GM19099 (cell line): ENCODE measurements at regions not wholly inside any gene's neighbourhood (a gene's known extent, or its start where the extent isn't known, plus 50 kb on each side); places are given as distances from the start of the nearest gene placed in this dataset.

ENCODE experiments used
- POLR2A ChIP-seq: IDR thresholded peaks from 3 replicates; pipeline ENCODE4 v1.6.1; 2011; ENCODE audit warnings: low read depth; ENCODE audit not compliant: insufficient read length; ENCODE audit errors: extremely low read depth

DNA sequence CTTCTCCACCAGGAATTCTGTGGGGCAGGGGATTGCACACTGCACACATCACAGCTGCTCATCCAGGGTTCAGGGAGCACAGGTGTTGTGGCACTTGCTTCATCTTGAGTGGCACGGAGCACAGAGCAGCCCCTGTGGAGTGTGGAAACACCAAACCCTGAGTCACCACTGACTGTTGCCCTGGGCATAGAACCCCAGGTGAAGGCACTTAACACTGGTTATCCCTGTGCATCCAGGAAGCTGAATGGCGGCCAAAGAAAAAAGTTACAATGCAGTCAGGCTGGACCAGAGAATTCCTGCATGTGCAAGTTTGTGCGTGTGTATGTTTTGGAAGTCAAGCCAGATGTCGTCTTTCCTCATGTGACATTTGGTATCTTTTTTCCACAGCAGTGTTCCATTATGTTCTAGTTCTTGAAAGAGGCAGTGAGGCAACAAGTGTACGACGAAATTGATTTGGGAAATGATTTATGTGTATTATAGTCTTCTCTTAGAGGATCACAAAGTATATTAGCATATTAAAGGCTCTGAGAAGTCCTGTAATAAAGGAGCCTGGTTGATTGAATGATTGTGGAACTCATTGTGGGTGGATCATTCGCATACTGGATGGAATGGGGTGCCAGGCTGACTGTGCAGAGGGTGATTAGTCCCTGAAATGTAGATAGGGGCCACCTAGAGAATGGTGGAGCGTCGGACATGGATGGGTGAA lies 292.3 kb downstream of the TLE3 start:
- no peak for TF ChIP-seq POLR2A

DNA sequence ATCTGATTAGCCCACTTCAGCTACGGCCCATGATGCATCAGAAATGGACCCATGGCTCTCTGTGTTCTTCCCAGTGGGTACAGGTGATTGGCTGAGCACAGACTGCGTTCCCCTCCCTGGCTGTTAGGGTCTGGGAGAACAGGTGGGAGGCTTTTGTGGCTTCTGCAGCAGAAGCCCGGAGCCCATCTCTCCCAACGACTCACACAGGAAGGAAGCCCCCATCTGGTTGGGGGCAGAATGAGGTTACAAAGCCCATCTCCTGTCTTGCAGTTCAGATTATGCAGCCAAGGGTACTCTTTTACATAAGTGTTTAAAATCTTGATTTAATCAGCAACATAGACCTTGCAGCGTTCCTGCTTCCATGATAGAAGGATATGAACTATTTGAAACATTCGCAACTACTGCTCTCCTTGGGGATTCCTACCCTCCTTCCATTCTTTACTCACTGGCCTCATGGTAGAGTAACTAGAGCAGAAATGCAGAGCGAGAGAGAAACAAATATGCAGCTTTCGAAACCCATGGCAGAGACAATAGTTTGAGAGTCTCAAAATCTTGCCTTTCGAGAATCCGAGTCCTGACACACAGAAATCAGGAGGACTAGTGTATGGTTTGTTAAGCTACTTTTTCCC lies 291.3 kb downstream of the TLE3 start:
- no peak for TF ChIP-seq POLR2A

DNA sequence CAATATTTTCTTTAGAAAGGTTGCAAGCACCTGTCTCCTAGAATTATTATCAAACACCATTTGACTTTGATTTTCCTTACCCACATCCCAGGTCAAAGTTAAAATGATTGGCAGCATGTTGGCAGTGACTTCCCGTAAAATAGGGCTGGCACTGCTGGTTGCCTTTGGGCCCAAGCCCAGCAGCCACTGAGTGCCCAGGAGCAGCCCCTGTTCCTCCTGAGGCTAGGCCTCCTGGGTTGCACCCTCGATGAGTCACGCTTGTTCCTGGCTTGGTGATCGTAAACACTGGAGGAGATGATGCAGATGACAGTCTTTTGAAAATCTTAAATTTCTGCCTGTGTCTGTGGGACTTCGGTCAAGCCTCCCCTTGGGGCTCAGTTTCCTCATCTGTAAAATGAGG lies 290.0 kb downstream of the TLE3 start:
- TF ChIP-seq POLR2A = no peak

DNA sequence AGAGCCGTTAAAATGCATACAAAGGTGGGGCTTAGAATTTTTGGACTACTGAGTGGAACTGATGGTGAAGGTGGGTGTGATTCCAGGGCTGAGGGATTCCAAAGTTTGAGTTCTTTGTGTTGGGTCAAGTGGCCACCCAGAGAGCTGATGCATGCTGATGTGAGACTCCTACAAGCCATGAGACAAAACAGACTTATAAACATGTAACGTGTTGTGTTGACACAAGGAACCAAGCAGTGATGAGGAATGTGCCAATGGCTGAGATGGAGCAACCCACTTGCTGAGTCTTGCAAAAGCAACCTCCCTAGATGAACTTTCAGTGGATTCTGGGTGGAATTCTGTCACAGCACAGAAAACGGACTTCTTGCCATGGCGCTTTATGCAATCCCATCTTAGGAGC lies 289.0 kb downstream of the TLE3 start:
- no peak for TF ChIP-seq POLR2A

DNA sequence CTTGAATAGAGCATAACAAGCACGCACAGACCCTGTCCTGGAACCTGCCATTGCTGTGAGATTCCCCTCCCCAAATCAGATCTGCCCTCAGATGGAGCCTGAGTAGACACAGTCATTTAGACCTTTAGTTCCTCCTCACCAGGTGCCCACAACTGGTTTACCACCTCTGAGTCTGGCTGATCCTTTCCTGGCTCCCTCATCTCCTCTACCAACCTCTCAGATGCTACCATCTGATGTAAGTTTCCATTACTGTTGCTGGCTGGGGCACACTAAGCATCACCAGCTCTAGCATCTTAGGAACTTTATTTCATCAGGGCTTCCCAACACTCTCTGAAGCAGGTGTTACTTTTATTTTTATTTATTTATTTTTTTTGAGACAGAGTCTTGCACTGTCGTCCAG lies 288.3 kb downstream of the TLE3 start:
- TF ChIP-seq POLR2A = no peak

DNA sequence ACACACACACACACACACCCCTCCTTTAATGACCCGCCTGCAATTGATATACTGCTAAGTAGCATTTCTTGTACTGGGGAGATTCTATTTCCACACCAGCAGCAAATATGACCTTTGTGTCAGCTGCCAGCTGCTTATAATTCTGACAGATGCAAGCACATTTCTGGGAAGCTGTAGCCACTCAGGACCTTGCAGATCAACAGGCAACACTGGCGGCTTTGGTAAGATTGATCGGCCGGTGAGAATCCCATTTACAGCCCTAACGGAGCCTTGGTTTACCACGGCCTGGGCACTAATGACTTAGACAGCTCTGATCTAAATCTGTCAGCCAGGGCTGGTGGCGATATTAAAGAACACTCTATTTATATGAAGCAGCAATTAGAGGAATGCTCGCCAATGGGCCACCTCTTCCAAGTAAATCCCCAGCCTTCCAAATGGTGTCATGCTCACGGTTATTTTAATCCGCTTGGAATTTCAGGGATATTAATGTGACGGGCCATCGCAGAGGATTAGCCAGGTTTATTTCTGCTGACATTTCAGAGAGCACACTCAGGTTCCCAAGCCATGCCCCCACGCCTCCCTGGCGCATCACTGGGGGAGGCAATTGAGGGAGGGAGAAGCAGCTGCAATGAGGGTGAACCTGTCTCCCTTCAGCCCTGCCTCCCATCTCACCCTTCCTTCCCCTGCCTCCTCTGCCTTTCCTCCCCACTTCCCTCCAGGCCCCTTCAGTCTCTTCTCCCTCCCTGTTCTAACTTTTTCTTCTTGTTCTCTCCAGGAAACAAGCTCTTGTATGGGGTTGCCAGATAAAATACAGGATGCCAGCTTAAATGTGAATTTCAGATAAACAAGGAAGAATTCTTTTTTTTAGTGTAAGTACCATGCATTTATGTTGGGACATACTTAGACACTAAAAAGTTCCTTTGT lies 287.0 kb downstream of the TLE3 start:
- TF ChIP-seq POLR2A = no peak

DNA sequence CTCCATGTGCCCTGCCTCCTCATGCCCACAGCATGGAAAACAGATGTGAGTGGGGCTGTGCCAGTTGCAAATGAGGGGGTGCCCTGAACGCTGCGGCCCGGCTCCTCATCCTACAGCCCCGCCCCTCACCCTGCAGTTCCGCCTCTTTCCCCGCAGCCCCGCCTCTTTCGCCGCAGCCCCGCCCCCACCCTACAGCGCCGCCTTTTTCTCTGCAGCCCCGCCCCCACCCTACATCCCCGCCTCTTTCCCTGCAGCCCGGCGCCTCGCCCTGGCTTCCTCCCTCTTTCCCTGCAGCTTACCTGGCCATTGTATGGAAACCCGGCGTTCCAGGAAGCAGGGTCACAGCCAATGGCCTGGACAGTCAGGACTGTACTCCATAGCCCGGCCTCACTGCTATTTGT lies 284.9 kb downstream of the TLE3 start:
- TF ChIP-seq POLR2A = no peak

DNA sequence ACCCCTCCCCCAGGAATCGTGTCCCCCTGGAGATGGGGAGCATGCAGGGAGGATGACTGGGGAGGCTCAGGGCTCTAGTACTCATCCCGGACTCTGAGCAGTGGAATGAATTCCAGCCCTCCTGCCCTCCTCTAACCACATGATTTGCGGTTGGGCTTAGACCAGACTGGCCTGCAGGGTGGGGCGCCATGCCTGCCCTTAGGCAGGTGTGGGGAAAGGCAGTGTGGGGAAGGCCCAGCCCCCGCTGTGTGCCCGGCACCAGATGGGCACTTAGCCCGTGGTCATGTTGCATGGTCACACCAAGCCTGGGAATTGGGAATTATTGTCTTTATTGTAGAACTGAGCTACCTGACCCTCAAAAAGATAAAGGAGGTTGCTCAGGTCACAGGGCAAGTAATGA lies 283.8 kb downstream of the TLE3 start:
- no peak for TF ChIP-seq POLR2A

DNA sequence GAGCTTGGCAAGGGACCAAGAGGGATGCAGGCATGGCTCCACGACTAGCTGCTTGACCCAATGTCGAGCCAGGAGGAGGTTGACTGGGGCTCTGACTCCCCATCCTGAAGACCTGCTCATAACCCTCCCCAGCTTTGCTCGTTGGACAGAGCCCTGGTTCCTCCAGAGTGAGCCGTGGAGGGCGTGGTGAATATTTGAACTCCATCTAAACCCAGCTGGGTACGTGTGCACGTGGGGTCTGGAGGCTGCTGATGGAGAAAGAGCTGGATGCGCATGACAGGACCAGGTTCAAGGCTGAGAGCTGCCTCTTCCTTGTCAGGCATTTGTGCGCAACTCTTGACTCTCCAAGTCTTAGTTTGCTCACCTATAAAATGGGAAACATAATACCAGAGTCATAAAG lies 282.8 kb downstream of the TLE3 start:
- no peak for TF ChIP-seq POLR2A

DNA sequence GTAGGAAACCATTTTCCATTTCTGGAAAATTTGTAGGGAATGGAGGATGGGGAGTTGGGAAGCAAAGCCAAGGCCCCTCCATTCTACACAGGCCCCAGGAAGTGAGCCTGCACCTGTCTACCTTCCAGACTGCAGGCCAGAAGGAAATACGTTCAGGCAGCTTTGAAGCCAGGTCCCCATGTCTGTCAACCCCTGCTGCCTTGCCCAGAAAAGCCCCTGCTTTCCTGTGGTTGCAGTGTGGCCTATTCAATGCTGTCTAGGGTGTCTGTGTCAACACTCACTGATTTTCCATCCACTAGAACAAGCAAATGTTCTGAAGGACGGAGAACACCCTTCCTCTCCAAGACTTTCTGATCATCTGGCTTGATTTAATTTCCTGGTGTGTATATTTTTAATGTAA lies 281.9 kb downstream of the TLE3 start:
- TF ChIP-seq POLR2A = no peak

DNA sequence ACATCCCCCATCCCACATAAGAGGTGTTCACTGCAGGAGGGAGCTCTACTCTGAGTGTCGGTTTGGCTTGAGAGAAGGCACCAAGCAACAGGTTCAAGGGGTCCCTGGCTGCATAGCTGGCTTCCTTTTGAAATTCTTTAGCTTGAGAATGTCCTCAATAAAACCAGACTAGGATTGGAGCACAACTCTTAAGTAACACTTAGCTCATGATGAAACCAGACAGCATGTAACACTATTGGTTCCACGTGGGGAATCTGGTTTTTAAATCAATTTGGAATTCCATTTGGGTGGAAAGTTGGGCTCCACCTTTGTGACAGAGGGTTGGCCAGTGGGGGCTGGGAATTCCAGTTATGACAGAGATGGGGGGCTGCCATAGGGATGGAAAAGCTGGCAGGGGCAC lies 281.2 kb downstream of the TLE3 start:
- TF ChIP-seq POLR2A = no peak

DNA sequence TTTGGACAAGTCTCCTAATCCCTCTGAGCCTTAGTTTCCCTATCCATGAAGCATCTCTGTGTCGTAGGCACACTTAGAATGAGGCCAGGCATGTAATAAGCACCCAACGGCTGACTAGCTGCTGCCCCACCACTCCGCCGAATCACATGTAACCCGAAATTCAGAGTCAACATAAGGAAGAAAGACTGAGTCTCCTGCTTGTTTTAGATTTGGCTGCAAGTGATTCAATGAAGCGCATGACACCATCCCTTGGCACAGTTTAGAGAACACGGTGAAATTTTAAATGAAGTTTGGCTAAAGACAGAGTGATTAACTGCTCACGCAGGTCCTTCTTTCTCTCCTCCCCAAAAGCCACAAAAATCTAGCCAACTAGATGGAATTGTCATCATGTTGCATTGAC lies 279.2 kb downstream of the TLE3 start:
- TF ChIP-seq POLR2A = no peak

DNA sequence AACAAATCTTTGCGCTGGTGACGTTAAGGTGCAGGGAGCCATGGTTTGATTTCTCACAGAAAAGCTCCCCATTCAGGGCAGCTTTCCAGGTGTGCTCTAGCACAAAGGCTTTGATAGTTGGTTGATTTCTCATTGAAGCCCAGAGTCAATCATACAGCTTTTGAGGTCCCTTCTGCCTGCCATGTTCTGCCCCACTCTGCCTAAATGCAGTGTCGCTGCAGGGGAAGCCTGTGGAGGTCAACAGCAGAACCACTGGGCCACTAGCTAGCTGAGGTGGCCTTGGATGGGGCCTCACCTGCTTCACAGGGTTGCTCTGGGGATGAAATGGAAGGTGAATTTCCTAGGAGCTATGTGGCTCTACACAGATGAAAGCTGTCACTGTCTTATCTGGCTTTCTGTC lies 278.3 kb downstream of the TLE3 start:
- no peak for TF ChIP-seq POLR2A

DNA sequence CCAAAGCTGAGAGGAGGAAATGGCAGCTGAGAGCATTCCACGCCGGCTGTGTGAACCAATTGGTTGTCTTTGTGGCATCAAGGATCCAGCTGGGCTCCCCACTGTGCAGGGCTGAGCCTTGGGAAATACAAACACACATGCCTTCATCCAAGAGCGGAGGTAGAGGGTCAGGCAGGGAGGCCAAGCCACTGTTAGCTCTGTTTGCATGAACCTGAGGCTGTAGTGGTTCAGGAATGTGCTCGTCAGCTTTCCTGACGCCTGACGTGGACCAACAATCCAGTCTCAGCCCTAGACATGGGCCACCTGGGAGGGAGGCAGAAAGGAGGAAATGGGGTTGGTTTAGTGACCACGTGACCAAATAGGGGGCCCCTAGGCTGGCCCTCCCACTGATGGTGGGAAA lies 276.9 kb downstream of the TLE3 start:
- TF ChIP-seq POLR2A = no peak

DNA sequence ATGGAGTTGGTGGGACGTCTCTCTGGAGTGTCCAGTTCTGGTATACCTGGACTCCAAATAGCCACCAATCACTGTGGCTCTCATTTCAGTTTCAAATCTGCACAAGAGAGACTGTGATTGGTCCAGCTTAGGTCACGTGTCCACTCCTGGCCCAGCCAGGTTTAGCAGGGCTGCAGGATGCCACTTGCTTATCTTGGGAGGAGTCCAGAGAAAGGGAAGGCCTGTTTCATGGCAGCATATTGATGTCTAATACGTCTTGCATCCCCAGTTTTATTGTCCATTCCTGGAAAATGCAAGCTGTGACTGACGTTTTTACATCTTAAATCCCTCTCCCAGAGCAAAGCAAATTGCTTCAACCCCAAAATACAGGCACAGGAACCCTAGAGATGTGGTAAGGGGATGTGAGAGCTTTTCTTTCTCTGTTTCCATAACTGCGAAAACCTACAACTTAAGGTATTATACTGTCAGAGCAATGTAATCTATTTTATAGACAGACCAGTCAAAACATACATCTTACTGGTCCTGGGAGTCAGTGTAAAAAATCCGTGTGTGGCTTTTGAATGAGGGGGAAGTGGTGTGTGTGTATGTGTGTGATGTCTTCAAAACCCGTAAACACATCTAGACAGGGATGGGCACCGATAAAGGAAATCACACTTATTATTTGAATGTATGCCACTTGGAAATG lies 274.4 kb downstream of the TLE3 start:
- no peak for TF ChIP-seq POLR2A
